Astrocyte (in vitro differentiated cells and primary cell): ENCODE measurements at regions not wholly inside any gene's neighbourhood (a gene's known extent, or its start where the extent isn't known, plus 50 kb on each side); places are given as distances from the start of the nearest gene placed in this dataset.
"Not testable (repeated sequence)": the region's sequence is repeated elsewhere in the genome, so short reads cannot be mapped to it uniquely, and the experiment has no call there.

Experiments used
- DNase-seq: peaks from one replicate; pipeline ENCODE4 v3.0.0-alpha.2; 2010; ENCODE audit warnings: low read depth
- FAIRE-seq: peaks from 2 replicates; lab custom pipeline; 2011; peaks lifted over from hg19 to GRCh38; lab: Jason Lieb, UNC
- H2AFZ ChIP-seq: 2 replicates; pipeline ENCODE4 v1.6.0; 2012; ENCODE audit warnings: low read depth, low read length, inconsistent platforms
- H3K27ac ChIP-seq: 2 replicates; pipeline ENCODE4 v1.5.1; 2011; ENCODE audit warnings: low read depth, low read length, inconsistent platforms
- H3K27me3 ChIP-seq: 2 replicates; pipeline ENCODE4 v1.6.0; 2011; ENCODE audit warnings: low read length, inconsistent platforms; ENCODE audit not compliant: insufficient read depth
- H3K36me3 ChIP-seq: 2 replicates; pipeline ENCODE4 v1.5.1; 2011; ENCODE audit warnings: low read length, inconsistent platforms; ENCODE audit not compliant: insufficient read depth
- H3K4me1 ChIP-seq: 2 replicates; pipeline ENCODE4 v1.5.1; 2011; ENCODE audit warnings: low read length, inconsistent platforms; ENCODE audit not compliant: insufficient read depth
- H3K4me2 ChIP-seq: 2 replicates; pipeline ENCODE4 v1.6.0; 2012; ENCODE audit warnings: low read length, inconsistent platforms
- H3K4me3 ChIP-seq: 2 replicates; pipeline ENCODE4 v1.5.1; 2011; ENCODE audit warnings: low read depth, mild to moderate bottlenecking, low read length, inconsistent platforms; ENCODE audit not compliant: insufficient read depth
- H3K79me2 ChIP-seq: 2 replicates; pipeline ENCODE4 v1.6.0; 2012; ENCODE audit warnings: mild to moderate bottlenecking, low read length, inconsistent platforms; ENCODE audit not compliant: insufficient read depth
- H3K9ac ChIP-seq: 2 replicates; pipeline ENCODE4 v1.6.0; 2012; ENCODE audit warnings: mild to moderate bottlenecking, low read length, inconsistent platforms
- H3K9me3 ChIP-seq: 2 replicates; pipeline ENCODE4 v1.5.1; 2012; ENCODE audit warnings: low read depth, mild to moderate bottlenecking, low read length, inconsistent platforms; ENCODE audit not compliant: insufficient read depth
- H4K20me1 ChIP-seq: 2 replicates; pipeline ENCODE4 v1.6.0; 2012; ENCODE audit warnings: low read length, inconsistent platforms; ENCODE audit not compliant: insufficient read depth
- H3K27ac Mint-ChIP-seq: one replicate; pipeline ENCODE4 v1.8.0; 2021; ENCODE audit warnings: mild to moderate bottlenecking, mixed read lengths; ENCODE audit not compliant: unreplicated experiment
- H3K27me3 Mint-ChIP-seq: one replicate; pipeline ENCODE4 v1.8.0; 2021; ENCODE audit warnings: low read depth, mixed read lengths; ENCODE audit not compliant: unreplicated experiment
- H3K36me3 Mint-ChIP-seq: one replicate; pipeline ENCODE4 v1.8.0; 2021; ENCODE audit warnings: low read depth, mixed read lengths; ENCODE audit not compliant: unreplicated experiment
- H3K4me1 Mint-ChIP-seq: one replicate; pipeline ENCODE4 v1.8.0; 2021; ENCODE audit warnings: low read depth, mixed read lengths; ENCODE audit not compliant: unreplicated experiment
- H3K4me3 Mint-ChIP-seq: one replicate; pipeline ENCODE4 v1.8.0; 2021; ENCODE audit warnings: mild to moderate bottlenecking, moderate library complexity, mixed read lengths; ENCODE audit not compliant: unreplicated experiment
- H3K9me3 Mint-ChIP-seq: one replicate; pipeline ENCODE4 v1.8.0; 2021; ENCODE audit warnings: mild to moderate bottlenecking, mixed read lengths; ENCODE audit not compliant: unreplicated experiment

- not testable (repeated sequence) for H3K27me3 ChIP-seq, H3K4me3 Mint-ChIP-seq, H3K4me1 Mint-ChIP-seq, H4K20me1 ChIP-seq, H3K9ac ChIP-seq, H3K79me2 ChIP-seq, H3K27ac Mint-ChIP-seq, H3K4me2 ChIP-seq, H3K27ac ChIP-seq, H3K36me3 Mint-ChIP-seq, H3K36me3 ChIP-seq, FAIRE-seq, H2AFZ ChIP-seq, H3K9me3 ChIP-seq, H3K9me3 Mint-ChIP-seq, DNase-seq, H3K4me3 ChIP-seq, H3K4me1 ChIP-seq, H3K27me3 Mint-ChIP-seq
Measured at GRCh38 chr11:49702121-49702520, 250.1 kb upstream of the OR4C13 start.

DNA sequence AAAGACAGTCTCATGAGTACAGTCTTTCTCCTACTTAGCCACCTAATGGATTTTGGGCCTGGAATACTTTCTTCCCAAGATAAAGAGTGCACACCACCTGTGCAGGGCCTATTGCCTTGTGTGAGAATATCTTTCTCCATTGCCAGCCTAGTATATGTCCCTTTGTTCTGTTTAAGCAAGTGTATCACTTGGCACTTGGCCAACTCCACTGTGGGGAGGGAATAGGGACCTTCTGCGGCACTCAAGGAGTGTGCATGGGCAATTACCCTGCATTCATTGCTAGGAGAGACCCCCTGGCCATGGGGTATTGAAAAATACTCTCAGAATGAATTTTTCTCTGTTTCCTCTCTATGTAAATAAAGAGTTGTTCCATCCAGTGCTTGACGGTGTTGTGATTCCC, 201.7 kb upstream of the OR4C13 start:
- H3K4me3 ChIP-seq, H3K4me1 Mint-ChIP-seq, H3K4me3 Mint-ChIP-seq, H3K4me2 ChIP-seq, H3K36me3 ChIP-seq, H3K9me3 Mint-ChIP-seq, H3K36me3 Mint-ChIP-seq, H3K27me3 ChIP-seq, DNase-seq, FAIRE-seq, H2AFZ ChIP-seq, H3K4me1 ChIP-seq, H3K9me3 ChIP-seq, H3K9ac ChIP-seq, H4K20me1 ChIP-seq, H3K27me3 Mint-ChIP-seq, H3K27ac ChIP-seq, H3K27ac Mint-ChIP-seq, H3K79me2 ChIP-seq: not testable (repeated sequence)

DNA sequence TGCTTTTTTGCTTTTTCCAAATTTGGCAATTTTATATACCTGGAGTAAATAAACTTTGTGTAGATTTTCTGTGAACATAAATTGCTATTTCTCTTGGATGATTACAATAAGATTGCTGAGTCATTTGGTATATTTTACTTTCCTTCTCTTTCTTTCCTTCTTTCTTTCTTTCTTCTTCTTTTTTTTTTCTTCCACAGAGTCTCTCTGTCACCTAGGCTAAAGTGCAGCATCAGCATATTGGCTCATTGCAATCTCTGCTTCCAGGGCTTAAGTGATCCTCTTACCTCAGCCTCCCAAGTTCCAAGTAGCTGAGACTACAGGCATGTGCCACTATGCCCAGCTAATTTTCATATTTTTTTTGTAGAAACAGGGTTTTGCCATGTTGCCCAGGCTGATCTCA, 201.2 kb upstream of the OR4C13 start:
- not testable (repeated sequence) for H3K4me3 ChIP-seq, H3K27ac ChIP-seq, H3K9me3 Mint-ChIP-seq, H3K9ac ChIP-seq, H3K27ac Mint-ChIP-seq, DNase-seq, H4K20me1 ChIP-seq, H3K9me3 ChIP-seq, H3K4me1 ChIP-seq, H3K4me1 Mint-ChIP-seq, H3K36me3 Mint-ChIP-seq, H3K27me3 Mint-ChIP-seq, H3K79me2 ChIP-seq, FAIRE-seq, H3K4me3 Mint-ChIP-seq, H3K36me3 ChIP-seq, H3K4me2 ChIP-seq, H3K27me3 ChIP-seq, H2AFZ ChIP-seq

DNA sequence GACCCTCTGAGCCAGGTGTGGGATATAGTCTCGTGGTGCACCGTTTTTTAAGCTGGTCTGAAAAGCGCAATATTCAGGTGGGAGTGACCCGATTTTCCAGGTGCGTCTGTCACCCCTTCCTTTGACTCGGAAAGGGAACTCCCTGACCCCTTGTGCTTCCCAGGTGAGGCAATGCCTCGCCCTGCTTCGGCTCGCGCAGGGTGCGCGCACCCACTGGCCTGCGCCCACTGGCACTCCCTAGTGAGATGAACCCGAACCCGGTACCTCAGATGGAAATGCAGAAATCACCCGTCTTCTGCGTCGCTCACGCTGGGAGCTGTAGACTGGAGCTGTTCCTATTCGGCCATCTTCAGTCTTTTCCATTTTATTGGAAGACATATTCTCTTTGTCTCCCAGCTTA, 171.4 kb upstream of the OR4C13 start:
- H3K4me3 ChIP-seq, H3K36me3 ChIP-seq, H3K4me1 Mint-ChIP-seq, H3K27ac ChIP-seq, DNase-seq, H3K9me3 Mint-ChIP-seq, H3K4me1 ChIP-seq, H3K27me3 Mint-ChIP-seq, H3K9me3 ChIP-seq, FAIRE-seq, H3K4me3 Mint-ChIP-seq, H3K36me3 Mint-ChIP-seq, H3K79me2 ChIP-seq, H3K4me2 ChIP-seq, H2AFZ ChIP-seq, H3K9ac ChIP-seq, H3K27me3 ChIP-seq, H4K20me1 ChIP-seq, H3K27ac Mint-ChIP-seq: not testable (repeated sequence)

DNA sequence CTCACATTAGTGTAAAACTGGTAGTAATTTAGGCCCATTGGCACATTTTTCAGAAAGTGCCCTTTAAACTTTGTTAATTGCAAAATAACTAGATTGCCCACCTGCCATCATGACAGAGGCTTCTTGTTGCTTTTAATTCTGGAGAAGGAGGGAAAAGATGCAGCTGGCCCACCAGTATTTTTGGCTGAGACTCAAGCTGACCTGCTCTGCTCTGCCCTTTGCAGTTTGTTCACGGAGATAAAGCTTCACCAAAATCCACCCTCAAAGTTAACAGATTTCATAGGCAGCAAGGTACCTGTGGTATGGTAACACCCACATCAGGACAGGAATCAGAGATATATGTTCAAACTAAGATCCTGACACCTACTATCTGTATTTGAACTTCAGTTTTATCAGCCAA, 170.2 kb upstream of the OR4C13 start:
- H3K36me3 ChIP-seq, H3K36me3 Mint-ChIP-seq, H3K4me1 Mint-ChIP-seq, H3K9me3 ChIP-seq, H3K9me3 Mint-ChIP-seq, H3K9ac ChIP-seq, FAIRE-seq, H3K4me3 ChIP-seq, H3K79me2 ChIP-seq, H3K27me3 ChIP-seq, H3K27ac ChIP-seq, H3K27ac Mint-ChIP-seq, H3K4me2 ChIP-seq, H2AFZ ChIP-seq, H3K4me1 ChIP-seq, H3K27me3 Mint-ChIP-seq, DNase-seq, H4K20me1 ChIP-seq, H3K4me3 Mint-ChIP-seq: not testable (repeated sequence)

GRCh38 chr11:49783841-49784240, 168.3 kb upstream of the OR4C13 start:
- H3K36me3 ChIP-seq, H3K9me3 ChIP-seq, H4K20me1 ChIP-seq, DNase-seq, FAIRE-seq, H3K79me2 ChIP-seq, H3K9ac ChIP-seq, H3K4me3 ChIP-seq, H3K4me3 Mint-ChIP-seq, H3K4me2 ChIP-seq, H3K4me1 Mint-ChIP-seq, H2AFZ ChIP-seq, H3K27me3 ChIP-seq, H3K36me3 Mint-ChIP-seq, H3K4me1 ChIP-seq, H3K27ac ChIP-seq, H3K27me3 Mint-ChIP-seq, H3K9me3 Mint-ChIP-seq, H3K27ac Mint-ChIP-seq: not testable (repeated sequence)
